Activated CD4-positive, alpha-beta T cell treated with anti-CD3 and anti-CD28 coated beads, Interleukin-2, amount 50 U/mL, for 48 hours (primary cell): ENCODE measurements at regions not wholly inside any gene's neighbourhood (a gene's known extent, or its start where the extent isn't known, plus 50 kb on each side); places are given as distances from the start of the nearest gene placed in this dataset.
"Not testable (repeated sequence)": the region's sequence is repeated elsewhere in the genome, so short reads cannot be mapped to it uniquely, and the experiment has no call there.

Experiments
- DNase-seq, 2 experiments: peaks; one replicate each; pipeline ENCODE4 v3.0.0-alpha.2; 2020

- no peak for DNase-seq
These were observed 170.4 kb upstream of the MAST4 start for GRCh38 chr5:66425842-66426241.

- DNase-seq = no peak
These were observed 169.7 kb upstream of the MAST4 start for GRCh38 chr5:66426259-66427138.

- DNase-seq = no peak
These were observed 169.1 kb upstream of the MAST4 start for GRCh38 chr5:66427139-66427442.

- DNase-seq = no peak
These were observed 159.5 kb upstream of the MAST4 start for GRCh38 chr5:66436721-66437120.

GRCh38 chr5:66438087-66438486 lies 158.1 kb upstream of the MAST4 start:
- no peak for DNase-seq

GRCh38 chr5:66438696-66439095 lies 157.5 kb upstream of the MAST4 start:
- no peak for DNase-seq

- peak; percentile 21 to 34 for DNase-seq
These were observed 156.0 kb upstream of the MAST4 start for GRCh38 chr5:66440202-66440680.

GRCh38 chr5:66441351-66441750 lies 154.8 kb upstream of the MAST4 start:
- DNase-seq = no peak

- no peak for DNase-seq
These were observed 153.2 kb upstream of the MAST4 start for GRCh38 chr5:66442951-66443445.

- no peak for DNase-seq
These were observed 152.6 kb upstream of the MAST4 start for GRCh38 chr5:66443462-66444130.

GRCh38 chr5:66448070-66448469 lies 148.1 kb upstream of the MAST4 start:
- not testable (repeated sequence) for DNase-seq

- DNase-seq = no peak
These were observed 146.0 kb upstream of the MAST4 start for GRCh38 chr5:66450237-66450636.

- DNase-seq = no peak
These were observed 145.2 kb upstream of the MAST4 start for GRCh38 chr5:66450988-66451387.

GRCh38 chr5:66452109-66452508 lies 144.1 kb upstream of the MAST4 start:
- DNase-seq = no peak

GRCh38 chr5:66454186-66455078 lies 141.8 kb upstream of the MAST4 start:
- DNase-seq = no peak

- no peak for DNase-seq
These were observed 136.5 kb upstream of the MAST4 start for GRCh38 chr5:66459728-66460127.

- no peak for DNase-seq
These were observed 128.6 kb upstream of the MAST4 start for GRCh38 chr5:66467564-66467963.

- DNase-seq = no peak
These were observed 126.5 kb upstream of the MAST4 start for GRCh38 chr5:66469684-66470083.

- DNase-seq = no peak
These were observed 124.2 kb upstream of the MAST4 start for GRCh38 chr5:66472010-66472409.

GRCh38 chr5:66475731-66476130 lies 120.5 kb upstream of the MAST4 start:
- no peak for DNase-seq

- no peak for DNase-seq
These were observed 118.6 kb upstream of the MAST4 start for GRCh38 chr5:66477596-66477995.

- DNase-seq = peak in 1 of 2 experiments; percentile 13
These were observed 101.8 kb upstream of the MAST4 start for GRCh38 chr5:66494437-66494836.

- DNase-seq = no peak
These were observed 97.4 kb upstream of the MAST4 start for GRCh38 chr5:66498791-66499207.
